Neural cell (in vitro differentiated cells): ENCODE measurements at regions not wholly inside any gene's neighbourhood (a gene's known extent, or its start where the extent isn't known, plus 50 kb on each side); places are given as distances from the start of the nearest gene placed in this dataset.

Experiments used
- CTCF ChIP-seq: fragments of 450-650 bp; IDR thresholded peaks from 2 replicates; pipeline ENCODE4 v1.5.1; 2014; ENCODE audit warnings: antibody characterized with exemption, mild to moderate bottlenecking, moderate library complexity; ENCODE audit not compliant: poor library complexity, severe bottlenecking
- EP300 ChIP-seq: fragments of 450-650 bp; conservative IDR thresholded peaks from 2 replicates; pipeline ENCODE4 v1.6.1; 2014; ENCODE audit warnings: antibody characterized with exemption, mild to moderate bottlenecking, moderate library complexity; ENCODE audit not compliant: poor library complexity, severe bottlenecking

GRCh38 chr5:61866930-61867329, 439.1 kb upstream of the KIF2A start:
- TF ChIP-seq CTCF (no peak), EP300 (no peak)
